Small intestine (tissue), 7 donors: ENCODE measurements at regions not wholly inside any gene's neighbourhood (a gene's known extent, or its start where the extent isn't known, plus 50 kb on each side); places are given as distances from the start of the nearest gene placed in this dataset.
A peak's percentile ranks its signal among the peaks of the same experiment; 100 is the strongest.

ENCODE experiments used
- DNase-seq, 2 donors: peaks; one replicate each; pipeline versions ENCODE4 v3.0.0 to v3.0.0-alpha.2; 2013
- FAIRE-seq: peaks from 2 replicates; lab custom pipeline; 2012; peaks lifted over from hg19 to GRCh38; lab: Jason Lieb, UNC
- H3K27ac ChIP-seq, 3 donors: one replicate each; pipeline ENCODE4 v1.5.1; 2013; ENCODE audit warnings: low read length in 2 of 3, mild to moderate bottlenecking in 2 of 3, control low read depth in 1 of 3, inconsistent platforms in 1 of 3, low read depth in 1 of 3, moderate library complexity in 1 of 3
- H3K27me3 ChIP-seq, 3 donors: one replicate each; pipeline ENCODE4 v1.6.1; 2013; ENCODE audit warnings: low read length in 3 of 3, inconsistent platforms in 1 of 3; ENCODE audit not compliant: control insufficient read depth in 3 of 3, insufficient read depth in 3 of 3
- H3K36me3 ChIP-seq, 3 donors: one replicate each; pipeline ENCODE4 v1.6.1; 2013; ENCODE audit warnings: low read length in 3 of 3, inconsistent platforms in 1 of 3, low read depth in 1 of 3, mild to moderate bottlenecking in 1 of 3, moderate library complexity in 1 of 3; ENCODE audit not compliant: control insufficient read depth in 3 of 3, insufficient read depth in 2 of 3
- H3K4me1 ChIP-seq, 3 donors: one replicate each; pipeline ENCODE4 v1.6.1; 2013; ENCODE audit warnings: low read length in 2 of 3, inconsistent platforms in 1 of 3, low read depth in 1 of 3, mild to moderate bottlenecking in 1 of 3, moderate library complexity in 1 of 3; ENCODE audit not compliant: control insufficient read depth in 3 of 3, insufficient read depth in 2 of 3
- H3K4me3 ChIP-seq, 3 donors: one replicate each; pipeline ENCODE4 v1.5.1; 2013; ENCODE audit warnings: low read length in 3 of 3, control low read depth in 1 of 3, inconsistent platforms in 1 of 3, low read depth in 1 of 3, mild to moderate bottlenecking in 1 of 3, moderate library complexity in 1 of 3
- H3K9me3 ChIP-seq, 2 donors: one replicate each; pipeline ENCODE4 v1.6.1; 2013; ENCODE audit warnings: low read depth in 1 of 2, low read length in 1 of 2; ENCODE audit not compliant: control insufficient read depth in 2 of 2, insufficient read depth in 1 of 2
- WGBS, 3 donors: extraction: QIAGEN DNeasy Blood & Tissue Kit; methylation state at CpG; one replicate each; pipeline ENCODE4 v1.1.7; 2013; 5-methylcytosine and 5-hydroxymethylcytosine counted together
- donor health status: healthy with polysubstance abuse.
- donor health status: control.
- donor health status: control.
- donor health status: Bipolar disorder and iron deficiency.
- donor health status: healthy.

- Histone ChIP-seq H3K27me3 (no peaks in the 10 kb centered on the region), H3K36me3 (no peaks in the 10 kb centered on the region)
- 70 to 82% (median 71%) methylated on average over 3 of the region's 3 CpGs for WGBS, 3 donors
Measured at GRCh38 chr6:21648475-21649050, 55.0 kb downstream of the SOX4 start.

DNA sequence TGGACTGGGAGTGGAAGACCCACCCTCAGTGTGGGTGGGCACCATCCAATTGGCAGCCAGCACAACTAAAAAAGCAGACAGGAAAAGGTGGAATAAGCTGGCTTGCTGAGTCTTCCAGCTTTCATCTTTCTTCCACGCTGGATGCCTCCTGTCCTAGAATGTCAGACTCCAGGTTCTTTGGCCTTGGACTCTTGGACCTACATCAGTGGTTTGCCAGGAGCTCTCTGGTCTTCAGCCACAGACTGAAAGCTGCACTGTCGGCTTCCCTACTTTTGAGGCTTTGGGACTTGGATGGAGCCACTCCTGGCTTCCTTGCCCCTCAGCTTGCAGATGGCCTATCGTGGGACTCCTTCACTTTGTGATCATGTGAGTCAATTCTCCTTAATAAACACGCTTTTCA lies 59.8 kb downstream of the SOX4 start:
- DNase-seq (no peak), FAIRE-seq (no peak)
- H3K4me3 ChIP-seq: no peak overlapping the region
- no peak overlapping the region for H3K27ac ChIP-seq
- H3K9me3 ChIP-seq: peaks cover 0 to 4% of the 10 kb centered on the region in 2 donors
- no peaks in the 10 kb centered on the region for H3K4me1 ChIP-seq
- H3K36me3 ChIP-seq: no peaks in the 10 kb centered on the region
- 67 to 77% (median 70%) methylated on average over 4 of the region's 4 CpGs for WGBS, 3 donors
- no peaks in the 10 kb centered on the region for H3K27me3 ChIP-seq

More at GRCh38 chr6:21648475-21649050, 55.0 kb downstream of the SOX4 start:
- FAIRE-seq (no peak), DNase-seq (no peak)
- Histone ChIP-seq H3K27ac (no peak overlapping the region), H3K4me3 (no peak overlapping the region), H3K9me3 (peaks cover 0 to 4% of the 10 kb centered on the region in 2 donors), H3K4me1 (no peaks in the 10 kb centered on the region)

- no peak overlapping the region for H3K4me3 ChIP-seq
- no peak overlapping the region for H3K27ac ChIP-seq
- FAIRE-seq (no peak), DNase-seq (no peak)
- H3K36me3 ChIP-seq: no peaks in the 10 kb centered on the region
- H3K27me3 ChIP-seq: no peaks in the 10 kb centered on the region
- WGBS, 3 donors: 72 to 80% (median 74%) methylated on average over 7 of the region's 7 CpGs
- no peaks in the 10 kb centered on the region for H3K4me1 ChIP-seq
- peaks cover 0 to 4% of the 10 kb centered on the region in 2 donors for H3K9me3 ChIP-seq
Measured at GRCh38 chr6:21653905-21654304, 60.4 kb downstream of the SOX4 start.

DNA sequence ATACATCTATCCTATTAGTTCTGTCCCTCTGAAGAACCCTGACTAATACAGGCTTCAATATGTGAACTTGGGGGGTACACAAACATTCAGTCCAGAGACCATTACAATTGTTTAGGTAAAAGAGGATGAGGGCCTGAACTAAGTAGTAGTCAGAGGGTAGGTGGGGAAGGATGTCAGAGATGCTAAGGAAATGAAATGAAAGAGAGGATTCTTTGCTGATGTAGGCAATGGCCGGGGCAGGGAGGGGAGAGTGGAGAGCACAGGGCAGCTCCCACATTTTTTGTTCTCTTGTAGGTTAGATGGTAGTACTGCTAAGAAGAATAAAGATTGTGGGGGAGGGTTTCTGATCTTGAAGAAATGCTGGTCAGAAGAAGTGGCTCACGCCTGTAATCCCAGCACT lies 60.8 kb downstream of the SOX4 start:
- Histone ChIP-seq H3K27ac (no peak overlapping the region), H3K27me3 (no peaks in the 10 kb centered on the region), H3K4me3 (no peak overlapping the region), H3K4me1 (no peaks in the 10 kb centered on the region), H3K36me3 (no peaks in the 10 kb centered on the region), H3K9me3 (peaks cover 0 to 4% of the 10 kb centered on the region in 2 donors)
- DNase-seq (no peak), FAIRE-seq (no peak)
- WGBS, 3 donors: 85 to 94% (median 90%) methylated on average over 2 of the region's 2 CpGs

GRCh38 chr6:21663966-21664313 lies 70.4 kb downstream of the SOX4 start:
- 17 to 36% (median 26%) methylated on average over 10 of the region's 10 CpGs for WGBS, 3 donors
- H3K27ac ChIP-seq: no peak overlapping the region
- no peaks in the 10 kb centered on the region for H3K9me3 ChIP-seq
- FAIRE-seq (no peak), DNase-seq (no peak)
- peaks cover 0 to 22% (median 0%) of the 10 kb centered on the region in 3 donors for H3K4me1 ChIP-seq
- peaks cover 3 to 60% (median 5%) of the 10 kb centered on the region in 3 donors for H3K27me3 ChIP-seq
- no peaks in the 10 kb centered on the region for H3K36me3 ChIP-seq
- H3K4me3 ChIP-seq: peak overlapping the region in 2 of 3 donors; percentile 26 to 63

DNA sequence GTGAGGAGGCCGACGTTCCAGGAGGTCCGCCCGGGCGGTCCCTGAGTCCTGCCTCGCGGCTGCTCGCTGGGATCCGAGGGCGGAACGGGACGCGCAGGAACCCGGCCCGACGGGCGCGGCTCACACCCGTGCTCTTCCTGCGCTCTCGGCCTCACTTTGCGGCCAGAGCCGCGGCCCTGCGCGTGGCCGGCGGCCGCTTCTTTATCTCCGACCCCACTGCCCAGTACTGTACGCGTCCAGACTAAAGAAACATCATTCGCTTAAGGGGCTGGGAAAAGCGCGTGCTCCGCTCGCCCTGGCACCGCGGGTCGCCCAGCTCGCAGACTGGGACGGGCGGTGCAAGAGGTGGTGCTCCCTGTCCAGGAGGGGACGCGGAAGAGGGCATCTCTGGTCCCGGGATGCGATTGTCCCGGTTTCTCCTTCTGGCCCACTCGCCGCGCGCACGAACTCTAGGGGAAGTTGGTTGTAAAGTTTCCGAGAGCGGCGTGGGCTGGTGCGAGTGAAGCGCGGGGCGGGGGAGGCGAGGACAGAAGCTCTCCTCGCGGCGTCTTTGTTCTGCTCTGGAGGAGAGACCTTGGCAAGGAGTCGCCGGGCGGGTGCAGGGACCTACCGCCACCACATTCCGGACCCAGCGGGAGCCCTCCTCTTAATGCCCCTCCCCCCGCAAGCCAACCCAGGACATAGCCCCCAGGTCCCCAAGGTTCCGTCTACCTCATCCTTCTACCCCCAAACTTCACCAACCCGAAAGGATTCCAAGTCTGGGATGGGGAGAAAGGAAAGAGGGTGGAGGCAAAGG lies 71.0 kb downstream of the SOX4 start:
- peaks cover 3 to 60% (median 5%) of the 10 kb centered on the region in 3 donors for H3K27me3 ChIP-seq

GRCh38 chr6:21665110-21665391 lies 71.5 kb downstream of the SOX4 start:
- peak overlapping the region in 1 of 3 donors; percentile 63 for H3K4me3 ChIP-seq
- 1 to 2% (median 2%) methylated on average over 9 of the region's 9 CpGs for whole genome bisulfite sequencing, 3 donors

More for the DNA sequence above, 71.0 kb downstream of the SOX4 start:
- FAIRE-seq: no peak
- Histone ChIP-seq H3K9me3 (no peaks in the 10 kb centered on the region), H3K4me1 (peaks cover 0 to 22% (median 0%) of the 10 kb centered on the region in 3 donors), H3K27ac (peak overlapping the region in 1 of 3 donors; percentile 4), H3K4me3 (peak overlapping the region in 2 of 3 donors; percentile 26 to 63), H3K36me3 (no peaks in the 10 kb centered on the region)
- DNase-seq: peak in 1 of 2 donors; percentile 50
- WGBS, 3 donors: 2 to 3% (median 2%) methylated on average over 58 to 73 of the region's 73 CpGs

GRCh38 chr6:21665392-21666200 lies 72.0 kb downstream of the SOX4 start:
- peaks cover 0 to 22% (median 0%) of the 10 kb centered on the region in 3 donors for H3K4me1 ChIP-seq
- no peak overlapping the region for H3K27ac ChIP-seq
- no peaks in the 10 kb centered on the region for H3K9me3 ChIP-seq
- peaks cover 3 to 60% (median 5%) of the 10 kb centered on the region in 3 donors for H3K27me3 ChIP-seq
- WGBS, 3 donors: 2 to 3% (median 3%) methylated on average over 30 to 37 of the region's 37 CpGs
- H3K4me3 ChIP-seq: peak overlapping the region in 2 of 3 donors; percentile 17 to 63
- FAIRE-seq: no peak
- DNase-seq: peak in 1 of 2 donors; percentile 22
- no peaks in the 10 kb centered on the region for H3K36me3 ChIP-seq

More at GRCh38 chr6:21665110-21665391, 71.5 kb downstream of the SOX4 start:
- H3K9me3 ChIP-seq: no peaks in the 10 kb centered on the region
- peaks cover 0 to 22% (median 0%) of the 10 kb centered on the region in 3 donors for H3K4me1 ChIP-seq
- no peaks in the 10 kb centered on the region for H3K36me3 ChIP-seq
- H3K27ac ChIP-seq: no peak overlapping the region
- no peak for DNase-seq
- peaks cover 3 to 60% (median 5%) of the 10 kb centered on the region in 3 donors for H3K27me3 ChIP-seq
- no peak for FAIRE-seq
